NCI-H460 (cell line): ENCODE measurements at regions not wholly inside any gene's neighbourhood (a gene's known extent, or its start where the extent isn't known, plus 50 kb on each side); places are given as distances from the start of the nearest gene placed in this dataset.

Source experiments
- DNase-seq: peaks from one replicate; pipeline ENCODE4 v3.0.0-alpha.2; 2016; ENCODE audit warnings: low read depth; ENCODE audit errors: extremely low read depth

- no peak for DNase-seq
Measured at GRCh38 chr13:109541081-109541480, 245.3 kb downstream of the IRS2 start.

GRCh38 chr13:109537584-109537983 is 248.8 kb downstream of the IRS2 start:
- no peak for DNase-seq

- DNase-seq: no peak
Measured at GRCh38 chr13:109533350-109533749, 253.0 kb downstream of the IRS2 start.

DNA sequence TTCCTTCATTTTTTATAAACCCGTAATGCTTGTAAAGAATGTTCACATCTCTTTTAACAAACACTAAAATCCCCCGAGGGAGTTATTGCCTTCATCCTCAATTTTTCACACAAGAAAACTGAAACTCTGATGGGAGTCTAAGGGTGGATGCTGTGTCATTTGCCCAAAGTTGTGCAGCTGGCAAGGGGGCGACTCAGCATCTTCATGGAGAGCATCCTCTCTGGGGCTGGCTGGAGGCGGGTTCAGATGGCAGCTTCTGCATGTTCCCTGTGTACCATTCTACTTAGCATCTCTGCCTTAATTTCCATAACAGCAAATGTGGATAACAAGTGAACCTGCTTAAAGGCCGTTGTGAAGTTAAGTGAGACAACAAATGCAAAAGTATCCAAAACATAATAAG is 256.4 kb downstream of the IRS2 start:
- no peak for DNase-seq

GRCh38 chr13:109521719-109522118 is 264.7 kb downstream of the IRS2 start:
- DNase-seq: no peak

DNA sequence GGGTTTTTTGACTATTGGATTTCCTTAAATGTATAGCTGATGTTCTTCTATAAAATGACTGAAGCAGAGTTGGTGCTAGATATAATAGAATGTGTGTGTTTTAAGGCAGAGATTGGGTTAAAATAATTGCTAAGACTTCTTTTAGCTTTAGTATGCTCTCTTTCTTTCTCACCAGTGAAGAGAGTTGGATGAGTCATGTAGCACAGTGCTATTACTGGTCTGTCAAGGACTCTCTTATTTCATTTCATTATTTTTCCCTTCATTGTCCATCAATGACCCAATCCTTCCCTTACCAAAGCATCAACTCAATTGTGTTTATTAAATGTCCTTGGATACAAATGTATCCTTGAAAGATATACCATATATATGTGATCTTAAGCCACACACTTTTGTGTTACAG is 268.9 kb downstream of the IRS2 start:
- no peak for DNase-seq

GRCh38 chr13:109516186-109516585 is 270.2 kb downstream of the IRS2 start:
- no peak for DNase-seq

GRCh38 chr13:109510013-109510412 is 276.4 kb downstream of the IRS2 start:
- DNase-seq: no peak

DNA sequence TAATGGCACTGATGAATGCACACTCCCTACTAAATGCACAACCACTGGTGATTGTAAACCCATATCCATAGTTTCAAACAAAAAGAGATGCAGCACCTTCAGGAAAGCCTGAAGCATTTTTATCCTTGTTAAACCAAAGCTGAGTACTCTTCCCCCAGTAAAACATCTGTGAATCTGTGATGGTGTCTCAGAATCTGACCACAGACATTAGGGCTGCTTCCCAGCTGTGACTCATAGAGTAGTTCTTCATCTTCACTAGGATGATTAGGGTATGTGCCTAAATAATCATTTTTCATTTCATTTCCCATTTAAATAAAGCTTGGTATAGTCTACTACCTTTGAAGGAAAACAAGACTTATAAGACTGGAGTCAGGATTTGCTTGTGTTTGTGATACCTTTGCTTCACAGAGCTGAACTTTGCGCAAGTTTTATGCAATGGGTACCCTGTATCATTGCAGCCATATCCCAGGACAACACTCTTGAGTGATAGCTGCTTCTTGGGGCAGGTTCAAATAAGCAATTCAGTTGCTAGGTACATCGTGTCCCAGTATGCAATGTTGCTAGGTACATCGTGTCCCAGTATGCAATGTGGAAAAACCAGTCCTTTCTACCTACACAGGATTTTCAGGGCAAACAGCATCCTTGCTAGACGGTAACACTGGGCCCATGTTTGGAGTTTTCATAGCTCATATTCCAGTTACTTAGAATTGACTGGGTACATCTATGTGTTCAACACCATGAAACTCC is 277.1 kb downstream of the IRS2 start:
- DNase-seq: no peak

DNA sequence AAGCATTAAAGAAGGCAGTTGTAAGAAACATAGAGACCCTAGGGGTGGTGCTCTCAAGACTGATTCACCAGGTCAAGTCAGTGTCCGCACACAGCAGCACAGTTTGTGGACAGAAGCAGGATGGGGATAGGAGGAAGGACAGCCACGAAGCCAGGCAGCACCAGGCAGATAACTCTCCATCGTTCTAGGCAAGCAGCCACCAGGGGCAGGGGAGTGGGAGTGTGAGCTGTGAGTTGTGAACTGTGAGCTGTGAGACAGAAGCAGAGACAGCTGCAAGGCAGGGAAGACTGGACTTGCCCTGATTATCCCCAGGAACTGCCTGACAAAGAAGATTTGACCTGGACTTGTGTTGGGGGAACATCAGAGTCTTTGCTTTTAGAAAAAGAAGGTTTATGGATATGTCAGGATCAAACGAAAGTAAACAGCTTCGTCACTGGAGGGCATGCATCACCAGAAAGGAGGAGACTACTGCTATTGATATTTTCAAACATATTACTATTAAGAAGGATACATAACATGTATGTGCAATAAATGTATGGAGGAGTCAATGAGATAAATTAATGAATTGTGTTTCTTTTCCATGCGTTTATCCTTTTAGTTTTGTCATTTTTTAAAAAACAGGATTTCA is 286.1 kb downstream of the IRS2 start:
- peak; percentile 57 for DNase-seq

DNA sequence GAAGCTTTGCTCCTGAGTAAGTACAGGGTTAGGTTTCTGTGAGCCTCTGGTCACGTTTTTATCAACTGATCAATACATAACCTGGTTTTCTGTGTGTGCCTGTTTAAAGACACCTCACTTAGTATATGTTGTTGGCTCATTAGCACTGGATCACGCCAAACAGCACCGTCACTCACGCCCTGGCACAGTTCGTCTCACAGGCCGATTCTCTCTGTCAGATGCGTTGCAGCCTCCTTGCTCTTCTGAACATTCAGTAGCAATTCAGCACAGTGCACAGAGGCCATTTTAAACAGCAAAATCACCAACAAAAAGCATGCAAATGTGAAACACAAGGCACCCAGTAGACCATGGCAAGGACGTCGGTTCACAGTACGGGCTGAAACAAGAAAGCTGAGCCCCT is 288.5 kb downstream of the IRS2 start:
- DNase-seq: no peak

- DNase-seq: peak; percentile 61
Measured at GRCh38 chr13:109496216-109496615, 290.2 kb downstream of the IRS2 start.

DNA sequence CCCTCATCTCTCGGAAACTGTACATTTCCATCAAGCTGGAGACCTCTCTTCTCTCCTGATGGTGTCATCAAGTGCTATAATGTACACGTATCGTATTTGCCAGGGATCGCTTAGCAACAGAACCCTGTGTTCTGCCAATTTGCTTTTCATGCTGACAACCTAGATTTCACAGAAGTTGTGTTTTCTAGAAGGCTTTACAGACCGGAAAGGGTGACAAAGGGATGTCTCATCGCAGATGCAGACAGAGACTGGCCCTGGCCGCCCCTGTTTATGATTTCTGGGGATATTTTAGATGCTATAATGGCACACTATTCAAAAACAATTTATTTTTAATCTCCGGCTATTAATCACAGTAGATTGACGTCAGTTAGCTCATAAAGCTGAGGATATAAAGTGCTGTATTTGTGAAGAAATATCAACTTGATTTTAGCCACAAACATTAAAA is 291.4 kb downstream of the IRS2 start:
- peak; percentile 91 for DNase-seq

GRCh38 chr13:109485136-109485794 is 301.1 kb downstream of the IRS2 start:
- DNase-seq: no peak

- no peak for DNase-seq
Measured at GRCh38 chr13:109483284-109483683, 303.1 kb downstream of the IRS2 start.

DNA sequence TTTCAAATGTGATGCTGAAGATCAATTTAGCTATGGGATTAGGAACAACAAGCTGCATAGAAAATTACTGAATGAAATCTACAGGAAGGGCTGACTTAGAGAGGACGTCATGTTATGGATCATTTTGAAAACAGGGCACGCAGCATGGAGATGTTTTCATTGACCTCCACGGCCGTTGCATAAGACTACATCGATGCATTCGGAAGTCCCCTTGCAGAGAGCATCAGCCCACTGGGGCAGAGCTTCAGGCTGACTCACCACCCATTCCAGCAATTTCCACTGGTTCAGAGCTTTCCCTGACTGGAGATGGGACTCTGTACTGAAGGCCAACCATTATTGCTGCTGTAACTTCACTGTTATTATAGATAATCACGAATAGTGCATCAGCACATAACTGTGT is 305.3 kb downstream of the IRS2 start:
- DNase-seq: peak; percentile 96

DNA sequence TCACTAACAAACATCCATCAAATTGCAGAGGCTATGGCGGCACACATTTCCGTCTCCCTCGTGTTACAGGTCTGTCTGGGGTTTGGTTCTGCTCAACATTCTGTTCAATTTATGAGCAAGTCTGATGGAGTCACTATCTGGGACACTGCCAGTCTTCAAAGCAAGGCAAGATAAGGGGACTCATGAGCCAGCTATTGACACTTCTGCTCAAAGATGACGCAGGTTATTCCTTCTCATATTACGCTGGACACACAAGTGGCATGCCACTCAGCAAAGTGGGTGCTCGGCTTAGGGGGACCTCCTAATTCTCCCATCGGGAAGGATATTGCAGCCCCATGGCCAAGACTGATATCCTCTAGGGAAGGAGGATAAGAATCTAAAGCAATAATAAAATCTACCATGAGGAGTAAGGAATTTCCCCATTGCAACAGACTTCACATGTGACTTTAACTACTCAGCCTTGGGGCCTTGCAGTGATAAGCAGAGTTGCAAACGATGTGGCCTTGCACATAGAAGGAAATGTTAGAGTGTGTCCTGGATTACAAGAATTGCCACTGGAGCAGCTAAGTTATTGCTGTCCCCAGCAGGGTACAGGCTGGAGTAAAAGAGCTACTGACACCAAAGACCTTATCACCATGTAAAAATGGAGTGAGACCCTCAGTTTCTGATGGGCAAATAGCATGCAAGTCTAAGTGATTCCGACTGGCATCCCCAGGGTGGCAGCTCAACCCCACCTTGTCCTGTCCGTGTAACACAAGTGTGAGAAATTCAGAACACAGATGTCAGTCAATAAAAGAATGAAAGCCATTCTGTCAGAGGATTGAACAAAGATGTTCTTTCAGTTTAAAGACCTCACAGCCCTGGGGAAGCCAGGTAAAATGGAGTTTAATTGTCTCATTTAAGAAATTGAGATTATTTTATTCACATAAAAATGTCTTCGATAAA is 306.1 kb downstream of the IRS2 start:
- DNase-seq: peak; percentile 98

DNA sequence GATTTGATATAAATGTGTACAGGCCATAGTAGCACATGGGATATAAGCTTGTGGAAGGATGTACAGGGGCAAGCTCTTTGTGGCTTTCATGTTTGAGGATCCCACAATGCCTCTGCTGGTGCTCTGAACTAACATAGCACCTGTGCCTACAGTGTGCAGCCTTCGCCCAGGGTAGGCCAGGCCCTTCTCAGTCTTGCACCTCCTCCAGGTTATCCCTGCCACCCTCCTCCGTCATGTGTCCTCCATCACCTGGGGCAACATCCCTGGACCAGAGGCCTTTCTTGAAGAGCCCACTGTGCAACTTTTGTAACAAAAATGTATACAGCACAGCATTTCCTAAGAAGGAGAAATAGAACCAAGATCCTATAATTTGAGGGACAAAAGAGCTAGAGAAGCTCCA is 306.8 kb downstream of the IRS2 start:
- DNase-seq: no peak

DNA sequence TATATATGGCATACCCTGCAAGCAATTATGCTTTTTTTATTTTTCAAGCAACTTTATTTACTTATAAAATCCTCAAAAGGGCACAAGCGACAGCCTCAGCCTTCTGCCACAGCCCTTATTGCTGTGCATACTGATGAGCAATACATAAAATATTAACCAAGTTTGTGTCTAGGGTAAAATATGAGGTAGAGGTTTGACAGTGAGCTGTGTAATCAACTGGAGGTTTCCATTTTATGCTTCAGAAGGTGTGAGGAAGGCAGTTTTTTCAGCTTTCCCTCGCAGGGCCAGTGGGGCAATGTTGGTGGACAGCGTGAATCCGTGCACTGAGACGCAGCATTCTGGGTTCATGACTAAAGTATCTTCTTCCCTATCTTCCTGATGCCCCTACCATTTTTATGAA is 310.4 kb downstream of the IRS2 start:
- DNase-seq: no peak

- no peak for DNase-seq
Measured at GRCh38 chr13:109468123-109468522, 318.3 kb downstream of the IRS2 start.

GRCh38 chr13:109465148-109465547 is 321.2 kb downstream of the IRS2 start:
- peak; percentile 70 for DNase-seq
